HT1080 (cell line): ENCODE measurements at regions not wholly inside any gene's neighbourhood (a gene's known extent, or its start where the extent isn't known, plus 50 kb on each side); places are given as distances from the start of the nearest gene placed in this dataset.
A peak's percentile ranks its signal among the peaks of the same experiment; 100 is the strongest.

ENCODE experiments used
- DNase-seq: peaks from one replicate; pipeline ENCODE4 v3.0.0-alpha.2; 2015; ENCODE audit warnings: low read depth

- DNase-seq, result no peak
These were observed 243.3 kb downstream of the IL20RB start for GRCh38 chr3:137201066-137201465.

DNA sequence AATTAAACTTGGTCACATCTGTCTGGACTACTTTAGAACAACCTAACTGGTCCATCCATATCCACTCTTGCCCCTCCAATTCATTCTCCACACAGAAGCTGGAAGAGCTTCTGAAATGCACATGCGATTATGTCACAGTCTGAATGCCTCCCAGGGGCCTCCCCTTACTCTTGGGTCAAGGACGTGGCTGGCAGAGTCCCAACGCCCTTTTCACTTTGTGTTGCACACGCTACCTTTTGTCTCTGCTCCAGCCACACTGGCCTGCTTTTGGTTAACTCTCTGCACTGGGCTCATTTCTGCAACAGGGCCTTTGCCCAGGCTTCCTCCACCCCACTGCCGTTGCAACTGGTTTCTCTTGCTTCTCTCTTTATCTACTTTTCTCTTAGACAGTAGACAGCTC, 245.2 kb downstream of the IL20RB start:
- no peak for DNase-seq

GRCh38 chr3:137204409-137204808, 246.6 kb downstream of the IL20RB start:
- DNase-seq, result no peak

DNA sequence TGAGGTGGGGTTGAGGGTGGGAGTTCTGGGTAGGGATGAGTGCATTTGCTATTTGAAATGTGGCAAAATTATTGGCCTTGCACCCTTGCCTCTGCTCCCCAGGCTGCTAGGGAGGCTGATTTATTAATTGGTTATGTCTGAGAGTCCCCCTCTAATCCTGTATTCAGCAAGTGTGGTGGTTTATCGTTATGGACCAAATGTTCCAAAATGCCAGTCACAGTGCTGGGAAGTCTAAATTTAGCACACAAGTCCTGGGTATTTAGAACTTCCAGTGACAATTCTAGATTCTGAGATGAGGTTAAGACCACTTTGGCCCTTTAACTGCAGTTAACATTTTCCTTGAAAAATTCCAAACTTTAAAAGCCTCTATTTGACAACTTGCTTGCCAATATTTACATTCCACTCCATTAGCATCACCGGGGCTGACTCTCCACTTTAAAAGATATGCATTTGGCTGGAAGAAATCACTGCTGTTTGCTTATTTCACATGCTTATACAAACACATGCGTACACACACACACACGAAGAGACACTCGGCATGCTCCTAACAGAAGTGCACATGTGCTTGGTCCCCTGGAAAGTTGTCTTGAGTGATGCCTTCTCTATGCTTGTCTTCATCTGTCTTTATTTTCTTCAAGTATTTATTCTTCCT, 247.7 kb downstream of the IL20RB start:
- no peak for DNase-seq

DNA sequence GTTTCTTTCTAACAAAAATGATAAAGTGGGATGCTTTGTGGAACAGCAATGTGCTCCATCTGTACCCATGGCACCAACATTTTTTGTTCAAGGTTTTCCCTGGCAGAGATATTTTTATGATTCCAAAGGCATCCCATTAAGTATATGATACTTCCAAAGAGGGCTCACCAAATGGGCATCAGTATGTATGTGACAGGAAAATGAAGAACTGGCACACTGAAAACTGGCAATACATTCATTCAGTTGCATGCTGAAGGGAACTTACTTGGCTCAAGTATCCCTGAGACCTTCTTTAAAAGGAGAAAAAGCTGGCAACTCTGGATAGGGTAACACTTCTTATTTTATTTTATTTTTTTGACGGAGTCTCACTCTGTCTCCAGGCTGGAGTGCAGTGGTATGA, 249.8 kb downstream of the IL20RB start:
- no peak for DNase-seq

- no peak for DNase-seq
These were observed 259.9 kb downstream of the IL20RB start for GRCh38 chr3:137217733-137218132.

DNA sequence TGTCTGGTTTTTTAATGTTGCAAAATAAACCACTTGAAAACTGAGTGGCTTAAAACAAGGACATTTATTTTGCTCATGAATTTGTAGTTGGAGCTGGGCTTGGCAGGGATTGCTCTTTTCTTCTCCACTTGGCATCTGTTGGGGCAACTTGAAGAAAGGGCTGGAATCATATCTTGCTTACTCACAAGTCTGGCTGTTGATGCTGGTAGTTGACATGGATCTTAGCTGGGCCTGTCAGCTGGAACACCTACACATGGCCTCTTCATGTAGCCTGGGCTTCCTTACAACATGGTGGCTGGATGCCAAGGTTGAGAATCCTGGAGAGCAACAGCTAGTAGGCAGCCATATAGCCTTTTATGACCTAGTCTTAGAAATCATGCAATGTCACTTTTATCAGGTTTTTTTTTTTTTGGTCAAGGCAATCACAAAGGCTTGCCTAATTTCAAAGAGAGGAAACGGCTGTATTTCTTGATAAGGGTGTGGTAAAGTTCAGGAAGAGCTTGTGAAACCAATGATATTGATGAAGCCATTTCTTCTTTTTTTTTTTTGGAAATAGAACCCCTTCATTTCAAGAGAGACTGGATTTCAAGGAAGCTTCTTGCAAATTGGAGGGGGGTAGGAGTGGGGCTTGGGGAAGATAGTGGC, 262.1 kb downstream of the IL20RB start:
- no peak for DNase-seq

DNA sequence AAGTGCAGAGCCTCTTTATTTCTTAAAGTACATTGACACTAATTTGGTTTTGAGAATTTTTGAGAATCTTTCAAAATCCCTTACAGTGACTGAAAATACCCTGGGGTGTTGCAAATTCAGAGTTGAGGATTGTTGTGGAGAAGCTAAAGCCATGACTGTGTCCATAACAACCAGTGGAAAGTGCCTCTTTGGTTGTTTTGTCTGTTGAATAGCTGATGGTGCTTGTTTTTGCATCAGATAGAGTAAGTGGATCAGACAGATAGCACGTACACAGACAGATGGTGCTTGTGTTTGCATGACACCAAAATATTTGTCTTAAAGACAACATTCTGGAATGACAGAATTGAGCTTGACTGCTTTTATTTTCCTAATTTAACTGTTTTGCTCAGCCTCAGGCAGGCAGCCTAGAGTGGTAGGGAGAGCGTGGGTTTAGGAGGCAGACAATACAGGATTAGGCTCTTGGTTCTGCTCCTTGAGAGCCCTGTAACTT, 265.0 kb downstream of the IL20RB start:
- DNase-seq, result no peak

DNA sequence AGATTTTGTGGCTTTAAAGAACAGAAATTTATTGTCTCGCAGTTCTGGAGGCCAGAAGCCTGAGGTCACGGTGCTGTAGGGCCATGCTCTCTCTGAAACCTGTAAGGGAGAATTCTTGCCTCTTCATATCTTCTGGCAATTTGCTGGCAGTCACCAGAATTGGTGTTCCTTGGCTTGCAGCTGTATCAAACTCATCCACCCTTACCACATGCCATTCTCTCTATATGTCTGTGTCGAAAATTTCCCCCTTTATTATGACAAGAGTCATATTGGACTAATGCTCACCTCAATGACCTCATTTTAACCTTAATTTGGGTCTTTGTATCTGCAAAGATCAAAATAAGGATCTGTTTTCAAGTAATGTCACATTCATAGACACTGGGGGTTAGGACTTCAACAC, 266.7 kb downstream of the IL20RB start:
- no peak for DNase-seq

DNA sequence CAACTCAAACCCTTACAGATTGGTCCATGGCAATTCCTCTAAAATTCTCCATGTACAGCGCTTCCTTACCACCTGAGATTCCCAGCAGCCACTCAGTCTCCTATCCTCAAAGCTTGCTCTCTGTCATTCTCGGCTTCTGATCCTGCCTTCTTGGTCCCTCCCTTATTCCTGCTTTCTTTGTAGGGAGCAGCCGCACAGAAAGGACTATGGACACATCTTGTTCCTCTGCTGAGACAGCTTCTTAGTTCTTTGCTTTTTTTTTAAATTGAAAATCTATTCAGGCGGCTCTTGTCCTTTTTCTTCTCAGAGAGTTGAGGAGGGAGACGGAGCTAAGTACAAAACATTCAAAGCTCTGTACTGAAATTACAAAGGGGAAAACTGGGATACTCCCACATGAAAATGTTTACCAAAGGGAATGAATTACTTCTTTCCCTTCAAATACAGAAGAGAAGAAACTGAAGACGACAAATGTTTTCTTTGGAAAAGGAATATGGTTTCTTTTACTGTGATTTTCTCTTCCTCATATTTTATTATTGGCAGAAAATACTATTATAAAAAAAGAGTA, 285.1 kb downstream of the IL20RB start:
- no peak for DNase-seq

- DNase-seq, result no peak
These were observed 288.7 kb downstream of the IL20RB start for GRCh38 chr3:137246491-137246890.

GRCh38 chr3:137249311-137249940, 291.6 kb downstream of the IL20RB start:
- DNase-seq, result no peak

GRCh38 chr3:137259089-137259488, 301.3 kb downstream of the IL20RB start:
- DNase-seq, result peak; percentile 17

DNA sequence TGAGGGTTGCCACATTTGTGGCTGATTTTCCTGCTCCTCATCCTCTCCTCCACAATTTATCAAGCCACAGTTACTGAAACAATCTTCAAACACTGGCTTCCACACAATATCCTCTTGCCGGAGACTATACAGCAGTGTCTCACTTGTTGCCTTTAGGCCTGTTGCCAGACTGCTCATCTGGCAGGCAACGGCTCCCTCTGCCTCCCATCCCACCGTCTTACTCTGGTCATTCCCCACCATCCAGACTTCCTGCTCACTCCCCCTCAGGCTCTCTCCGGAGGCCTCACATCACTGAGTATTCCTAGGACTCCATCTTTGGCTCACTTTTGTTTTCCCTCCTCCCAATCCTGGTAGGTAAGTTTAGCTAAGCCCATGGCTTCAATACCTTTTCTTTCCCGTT, 301.9 kb downstream of the IL20RB start:
- peak; percentile 54 for DNase-seq

GRCh38 chr3:137264071-137264820, 306.5 kb downstream of the IL20RB start:
- DNase-seq, result no peak

- DNase-seq, result no peak
These were observed 307.1 kb downstream of the IL20RB start for GRCh38 chr3:137264843-137265330.

- DNase-seq, result no peak
These were observed 325.1 kb downstream of the IL20RB start for GRCh38 chr3:137282871-137283270.

DNA sequence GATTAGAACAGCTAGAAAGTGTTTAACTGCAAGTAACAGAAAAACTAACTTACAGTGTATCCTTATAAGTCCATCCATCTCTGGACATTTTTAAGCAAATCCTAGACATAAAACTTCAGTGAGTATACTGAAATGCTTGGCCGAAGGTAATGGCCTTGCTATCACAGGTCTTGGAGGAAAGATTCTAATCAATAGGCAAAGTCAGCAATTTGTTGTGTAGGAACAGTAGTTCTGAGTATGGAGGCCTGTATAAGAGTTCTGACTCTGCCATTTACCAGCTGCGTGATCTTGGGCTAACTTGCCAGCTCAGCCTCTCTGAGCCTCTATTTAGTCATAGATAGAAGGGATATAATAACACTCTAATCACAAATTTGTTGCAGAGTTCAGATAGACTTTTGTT, 328.1 kb downstream of the IL20RB start:
- DNase-seq, result no peak

- no peak for DNase-seq
These were observed 335.3 kb downstream of the IL20RB start for GRCh38 chr3:137293086-137293485.

DNA sequence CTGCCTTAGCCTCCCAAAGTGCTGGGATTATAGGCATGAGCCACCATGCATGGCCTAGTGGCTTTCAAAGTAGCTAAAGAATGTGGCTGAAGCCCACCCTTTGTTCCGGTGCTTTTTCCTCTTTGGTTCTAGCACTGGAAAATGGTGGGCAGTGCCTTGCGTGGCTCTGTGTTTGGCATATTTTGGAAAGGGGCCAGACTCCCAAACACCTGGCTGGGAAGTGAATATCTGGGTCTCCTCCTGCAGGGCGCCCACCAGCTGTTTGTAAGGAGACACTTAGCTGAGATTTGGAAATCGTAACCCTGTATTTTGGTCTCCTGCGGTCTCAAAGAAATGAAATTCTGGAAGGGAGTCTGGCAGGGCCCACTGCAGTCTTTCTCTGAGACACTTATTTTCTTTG, 336.4 kb downstream of the IL20RB start:
- no peak for DNase-seq

GRCh38 chr3:137294839-137295238, 337.1 kb downstream of the IL20RB start:
- no peak for DNase-seq

DNA sequence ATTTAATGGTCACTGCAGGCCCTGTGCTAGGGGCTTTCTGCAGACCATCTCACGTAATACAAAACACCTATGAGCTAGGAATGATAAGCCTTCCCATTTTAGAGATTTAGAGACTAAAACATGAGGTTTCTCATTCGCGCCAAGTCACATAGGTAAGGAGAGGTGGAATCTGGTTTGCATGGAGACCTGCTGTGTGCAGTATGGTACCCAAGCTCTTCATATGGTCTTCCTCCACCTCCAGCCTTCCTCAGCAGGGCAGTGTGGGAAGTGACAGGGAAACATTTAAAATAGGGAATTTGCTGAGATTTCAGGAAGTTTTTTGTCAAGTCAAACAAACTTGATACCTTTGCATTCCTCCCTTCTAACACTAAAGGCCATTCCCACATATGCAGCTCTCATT, 337.6 kb downstream of the IL20RB start:
- no peak for DNase-seq
